ENCODE measurements at regions not wholly inside any gene's neighbourhood (a gene's known extent, or its start where the extent isn't known, plus 50 kb on each side); places are given as distances from the start of the nearest gene placed in this dataset.

GRCh38 chr7:46557295-46557711 lies 636.2 kb upstream of the IGFBP3 start:
- peak; percentile 99 for FAIRE-seq

GRCh38 chr7:46554688-46555422 lies 633.8 kb upstream of the IGFBP3 start:
- FAIRE-seq (peak; percentile 90), DNase-seq (ENCODE audit: low spot score) (peak; percentile 74)

More at GRCh38 chr7:46557295-46557711, 636.2 kb upstream of the IGFBP3 start:
- DNase-seq (ENCODE audit: low spot score) = peak; percentile 91

- no peak for DNase-seq (ENCODE audit: low spot score)
- FAIRE-seq = no peak
Measured at GRCh38 chr7:46551603-46552002, 630.5 kb upstream of the IGFBP3 start.

- no peak for FAIRE-seq
- no peak for DNase-seq (ENCODE audit: low spot score)
Measured at GRCh38 chr7:46550864-46551263, 629.8 kb upstream of the IGFBP3 start.

GRCh38 chr7:46549892-46550639 lies 629.0 kb upstream of the IGFBP3 start:
- FAIRE-seq (no peak), DNase-seq (ENCODE audit: low spot score) (no peak)

GRCh38 chr7:46549347-46549746 lies 628.3 kb upstream of the IGFBP3 start:
- FAIRE-seq (no peak), DNase-seq (ENCODE audit: low spot score) (no peak)

- FAIRE-seq = no peak
- DNase-seq (ENCODE audit: low spot score) = no peak
Measured at GRCh38 chr7:46547044-46547443, 626.0 kb upstream of the IGFBP3 start.

GRCh38 chr7:46545790-46546189 lies 624.7 kb upstream of the IGFBP3 start:
- DNase-seq (ENCODE audit: low spot score) (peak; percentile 96), FAIRE-seq (peak; percentile 97)

GRCh38 chr7:46544396-46545008 lies 623.4 kb upstream of the IGFBP3 start:
- FAIRE-seq = peak; percentile 63
- peak; percentile 79 for DNase-seq (ENCODE audit: low spot score)

GRCh38 chr7:46542076-46542475 lies 621.0 kb upstream of the IGFBP3 start:
- no peak for FAIRE-seq

GRCh38 chr7:46539892-46540483 lies 618.9 kb upstream of the IGFBP3 start:
- no peak for DNase-seq (ENCODE audit: low spot score)

More at GRCh38 chr7:46542076-46542475, 621.0 kb upstream of the IGFBP3 start:
- DNase-seq (ENCODE audit: low spot score) = no peak

GRCh38 chr7:46537191-46537905 lies 616.3 kb upstream of the IGFBP3 start:
- no peak for FAIRE-seq
- DNase-seq (ENCODE audit: low spot score) = no peak

More at GRCh38 chr7:46539892-46540483, 618.9 kb upstream of the IGFBP3 start:
- FAIRE-seq = no peak

GRCh38 chr7:46534664-46535588 lies 613.9 kb upstream of the IGFBP3 start:
- FAIRE-seq (no peak), DNase-seq (ENCODE audit: low spot score) (peak; percentile 61)

- DNase-seq (ENCODE audit: low spot score) (no peak), FAIRE-seq (no peak)
Measured at GRCh38 chr7:46533946-46534345, 612.9 kb upstream of the IGFBP3 start.

GRCh38 chr7:46532571-46532970 lies 611.5 kb upstream of the IGFBP3 start:
- FAIRE-seq (no peak), DNase-seq (ENCODE audit: low spot score) (no peak)

GRCh38 chr7:46530081-46530750 lies 609.1 kb upstream of the IGFBP3 start:
- FAIRE-seq (no peak), DNase-seq (ENCODE audit: low spot score) (no peak)

- no peak for DNase-seq (ENCODE audit: low spot score)
- FAIRE-seq = no peak
Measured at GRCh38 chr7:46527360-46527759, 606.3 kb upstream of the IGFBP3 start.

GRCh38 chr7:46525876-46526275 lies 604.8 kb upstream of the IGFBP3 start:
- FAIRE-seq (no peak), DNase-seq (ENCODE audit: low spot score) (no peak)

- DNase-seq (ENCODE audit: low spot score) = no peak
- no peak for FAIRE-seq
Measured at GRCh38 chr7:46524350-46524749, 603.3 kb upstream of the IGFBP3 start.
